Loucy (cell line): ENCODE measurements at regions not wholly inside any gene's neighbourhood (a gene's known extent, or its start where the extent isn't known, plus 50 kb on each side); places are given as distances from the start of the nearest gene placed in this dataset.

Source experiments
- EZH2phosphoT487 ChIP-seq: fragments of 200-600 bp; IDR thresholded peaks from 2 replicates; pipeline ENCODE4 v1.6.1; 2018; ENCODE audit warnings: antibody characterized with exemption, mild to moderate bottlenecking, moderate library complexity, borderline replicate concordance
- TF ChIP-seq, protein P1 (sequence below): fragments of 200-600 bp; sonication (generic); conservative IDR thresholded peaks from 2 replicates; pipeline ENCODE4 v1.5.1; 2014; ENCODE audit warnings: mild to moderate bottlenecking, antibody characterized with exemption, low read length

DNA sequence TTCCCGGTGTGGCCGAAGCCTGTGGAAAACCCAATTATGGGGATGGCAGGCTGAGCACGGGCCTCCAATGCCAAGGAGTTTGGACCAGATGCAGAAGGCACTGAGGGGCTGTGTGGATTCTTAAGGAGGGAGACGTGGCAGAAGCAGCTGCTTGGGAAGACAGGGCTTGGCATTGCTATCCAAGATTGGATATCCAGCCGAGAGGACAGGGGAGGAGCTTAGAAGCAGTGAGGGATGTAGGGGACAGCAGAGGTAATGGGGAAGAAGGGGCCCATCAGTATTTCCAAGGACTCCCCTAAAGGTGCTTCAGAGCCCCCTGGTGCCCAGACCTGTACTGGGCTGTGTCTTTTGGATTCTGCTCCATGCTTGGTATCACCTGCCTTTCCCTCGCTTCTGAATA, 112.8 kb upstream of the TLE3 start:
- TF ChIP-seq, protein P1, sequence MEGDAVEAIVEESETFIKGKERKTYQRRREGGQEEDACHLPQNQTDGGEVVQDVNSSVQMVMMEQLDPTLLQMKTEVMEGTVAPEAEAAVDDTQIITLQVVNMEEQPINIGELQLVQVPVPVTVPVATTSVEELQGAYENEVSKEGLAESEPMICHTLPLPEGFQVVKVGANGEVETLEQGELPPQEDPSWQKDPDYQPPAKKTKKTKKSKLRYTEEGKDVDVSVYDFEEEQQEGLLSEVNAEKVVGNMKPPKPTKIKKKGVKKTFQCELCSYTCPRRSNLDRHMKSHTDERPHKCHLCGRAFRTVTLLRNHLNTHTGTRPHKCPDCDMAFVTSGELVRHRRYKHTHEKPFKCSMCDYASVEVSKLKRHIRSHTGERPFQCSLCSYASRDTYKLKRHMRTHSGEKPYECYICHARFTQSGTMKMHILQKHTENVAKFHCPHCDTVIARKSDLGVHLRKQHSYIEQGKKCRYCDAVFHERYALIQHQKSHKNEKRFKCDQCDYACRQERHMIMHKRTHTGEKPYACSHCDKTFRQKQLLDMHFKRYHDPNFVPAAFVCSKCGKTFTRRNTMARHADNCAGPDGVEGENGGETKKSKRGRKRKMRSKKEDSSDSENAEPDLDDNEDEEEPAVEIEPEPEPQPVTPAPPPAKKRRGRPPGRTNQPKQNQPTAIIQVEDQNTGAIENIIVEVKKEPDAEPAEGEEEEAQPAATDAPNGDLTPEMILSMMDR = peak; percentile 50
- no peak for TF ChIP-seq EZH2phosphoT487
